Urothelium cell line (cell line): ENCODE measurements at regions not wholly inside any gene's neighbourhood (a gene's known extent, or its start where the extent isn't known, plus 50 kb on each side); places are given as distances from the start of the nearest gene placed in this dataset.

Experiments used
- DNase-seq: peaks from one replicate; pipeline ENCODE4 v3.0.0; 2011; ENCODE audit warnings: low spot score, mixed read lengths
- FAIRE-seq: peaks from 2 replicates; lab custom pipeline; 2011; peaks lifted over from hg19 to GRCh38; lab: Jason Lieb, UNC

DNA sequence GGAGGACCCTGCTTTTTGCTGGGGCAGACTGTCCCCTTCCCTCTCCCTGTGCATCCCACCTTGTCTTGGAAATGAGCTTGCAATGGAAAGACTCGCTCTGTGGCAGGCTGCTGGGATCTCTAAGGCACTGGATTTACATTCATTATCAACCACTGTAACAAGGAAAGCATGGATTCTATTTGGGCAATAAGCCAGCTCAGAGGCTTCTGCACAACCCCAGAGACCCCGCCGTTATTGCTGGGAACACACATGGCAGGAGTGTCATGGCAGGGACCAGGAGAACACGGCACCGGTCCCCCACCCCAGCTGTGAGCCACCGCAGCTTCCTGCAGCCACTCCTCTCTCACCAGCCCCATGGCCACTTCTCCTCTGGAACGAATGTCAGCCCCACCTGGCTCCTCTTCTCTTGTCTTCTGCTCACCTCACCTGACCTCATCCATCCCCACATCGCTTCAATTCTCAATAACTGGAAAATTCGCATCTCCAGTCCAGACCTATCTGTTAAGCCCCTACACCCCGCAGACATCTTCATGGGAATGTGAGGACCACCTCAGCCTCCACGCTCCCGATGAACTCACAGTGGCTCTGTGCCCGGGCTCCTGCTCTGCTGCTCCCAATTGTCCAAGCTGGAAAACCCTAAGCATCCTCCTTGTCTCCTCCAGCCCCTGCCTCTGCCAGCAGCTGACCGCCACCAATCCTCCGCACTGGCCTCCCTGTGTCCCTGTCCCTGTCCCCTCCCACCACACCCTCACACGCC, 181.5 kb downstream of the USP12 start:
- DNase-seq (no peak), FAIRE-seq (no peak)

DNA sequence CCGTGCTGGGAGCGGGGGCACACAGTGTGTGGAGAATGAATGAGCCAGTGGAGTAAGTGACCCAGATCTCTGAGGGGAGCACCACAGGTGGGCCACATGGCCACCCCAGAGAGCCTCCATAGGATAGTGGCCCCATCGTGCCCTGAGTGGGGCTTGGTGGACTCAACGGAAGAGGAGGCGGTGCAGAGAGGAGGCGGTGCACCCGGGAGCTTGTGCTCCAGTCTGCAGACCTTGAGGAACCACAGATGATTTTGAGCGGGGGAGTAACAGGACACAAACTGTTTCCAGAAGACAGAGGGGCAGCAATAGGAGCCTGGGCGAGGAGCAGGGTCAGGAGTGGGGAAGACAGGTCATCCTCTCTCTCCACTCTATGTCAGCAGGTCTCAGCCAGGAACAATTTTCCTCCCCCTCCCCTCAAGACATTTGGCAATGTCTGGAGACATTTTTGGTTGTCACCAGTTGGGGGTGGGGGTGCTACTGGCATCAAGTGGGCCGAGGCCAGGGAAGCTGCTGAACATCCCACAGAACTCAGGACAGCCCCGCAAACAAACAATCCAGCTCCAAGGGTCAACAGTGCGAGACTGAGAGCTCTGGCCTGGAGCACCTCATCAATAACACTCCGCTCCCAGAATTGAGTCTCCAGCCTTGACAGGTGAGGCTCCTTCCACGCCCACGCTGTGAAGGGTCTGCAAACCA, 182.2 kb downstream of the USP12 start:
- DNase-seq = no peak
- FAIRE-seq = no peak

DNA sequence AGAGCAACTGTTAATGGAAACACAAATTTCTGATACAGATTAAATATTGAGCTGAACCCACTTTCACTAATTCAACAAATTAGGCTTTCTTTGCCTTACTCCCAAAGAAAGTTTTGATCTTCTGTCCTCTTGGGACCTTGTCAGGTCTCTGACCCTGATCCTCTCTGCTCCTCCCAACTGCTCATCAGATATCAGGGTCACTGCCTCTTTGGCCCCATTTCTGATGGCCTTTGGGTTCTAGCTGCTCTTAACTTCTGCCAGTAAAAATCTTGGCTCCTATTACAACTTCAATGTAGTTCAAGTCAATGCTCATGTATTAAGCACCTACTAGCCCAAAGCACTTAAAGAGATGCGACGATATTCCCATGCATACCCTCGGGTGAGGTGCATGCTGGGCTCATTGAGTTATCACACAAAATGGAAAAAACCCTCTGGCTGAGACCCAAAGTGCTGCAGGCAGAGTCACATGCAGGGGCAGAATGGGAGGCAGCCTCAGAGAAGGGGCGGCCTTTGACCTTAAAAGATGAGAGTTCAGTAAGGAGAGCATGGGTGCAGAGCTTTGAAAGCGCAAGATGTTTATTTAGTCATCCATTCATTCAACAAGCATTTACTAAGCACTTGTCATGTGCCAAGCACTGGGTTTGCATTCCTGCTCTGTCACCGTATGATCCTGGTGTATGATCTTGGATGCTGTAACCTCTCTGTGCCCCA, 183.4 kb downstream of the USP12 start:
- FAIRE-seq (no peak), DNase-seq (no peak)

DNA sequence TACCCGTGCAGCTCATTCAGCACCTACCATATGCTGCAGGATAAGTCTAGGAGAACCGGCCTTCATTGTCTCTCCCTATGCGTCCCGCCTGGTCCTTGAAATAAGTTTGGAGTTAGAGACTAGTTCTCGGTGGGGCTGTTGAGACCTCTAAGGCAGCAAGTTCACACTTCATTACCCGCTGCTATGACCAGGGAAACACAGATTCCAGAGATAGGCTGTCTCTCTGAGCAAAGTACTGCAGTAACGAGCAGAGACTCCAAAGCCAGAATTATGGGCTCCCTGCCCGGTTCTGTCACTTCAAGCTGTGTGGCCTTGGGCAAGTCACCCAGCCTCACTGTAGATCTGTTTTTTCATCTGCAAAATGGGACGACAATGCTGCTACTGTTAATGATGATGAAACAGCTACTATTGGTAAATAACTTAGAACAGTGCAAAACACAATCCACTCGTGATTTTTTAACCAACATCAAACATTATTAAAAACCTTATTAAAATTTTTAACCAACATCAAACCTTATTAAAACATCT, 184.1 kb downstream of the USP12 start:
- FAIRE-seq (no peak), DNase-seq (no peak)

DNA sequence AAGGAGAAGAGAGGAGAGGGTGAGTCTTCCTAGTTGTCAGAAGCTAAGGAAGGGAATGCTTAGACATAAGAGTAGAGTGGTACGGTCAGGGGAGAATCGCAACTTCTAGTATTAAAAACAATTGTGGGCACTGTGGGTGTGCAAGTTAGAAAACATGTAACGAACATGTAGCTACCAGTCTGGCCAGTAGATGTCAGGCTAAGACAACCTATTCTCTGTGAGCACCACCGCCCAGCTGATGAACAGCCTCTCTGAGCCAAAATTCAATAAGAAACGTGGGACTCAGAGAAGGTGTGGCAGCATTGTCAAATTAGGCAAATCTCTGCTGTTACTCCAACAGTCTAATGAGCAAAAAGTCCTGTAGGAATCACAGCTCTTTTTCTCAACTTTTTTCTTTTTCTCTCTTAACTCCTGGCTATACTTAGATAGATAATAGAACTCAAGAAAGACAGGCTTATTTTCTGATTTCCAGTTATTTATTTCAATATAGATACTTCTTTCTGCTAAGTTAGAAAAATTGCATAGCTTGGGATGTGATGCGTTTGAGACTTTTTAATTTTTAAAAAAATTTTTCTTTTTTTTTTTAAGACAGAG, 186.2 kb downstream of the USP12 start:
- FAIRE-seq (no peak), DNase-seq (peak; percentile 61)

DNA sequence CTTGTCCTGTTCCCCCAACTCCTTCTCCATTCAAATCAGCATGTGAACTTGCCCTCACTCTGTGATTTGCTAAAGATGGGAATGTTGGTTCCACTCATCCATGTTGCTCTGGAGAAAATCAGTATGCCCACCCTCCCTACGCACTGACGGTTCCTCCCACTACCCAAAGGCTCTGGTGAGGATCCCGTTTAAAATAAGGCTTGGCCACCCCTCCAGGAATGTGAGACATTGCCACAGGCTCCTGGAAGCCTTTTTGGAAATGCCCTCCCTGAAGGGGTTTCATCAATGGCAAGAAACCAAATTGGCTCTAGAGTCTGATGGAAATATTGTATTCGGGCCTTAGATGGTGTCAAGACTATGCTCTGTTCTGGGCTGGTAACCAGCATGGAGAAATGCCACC, 187.3 kb downstream of the USP12 start:
- no peak for DNase-seq

DNA sequence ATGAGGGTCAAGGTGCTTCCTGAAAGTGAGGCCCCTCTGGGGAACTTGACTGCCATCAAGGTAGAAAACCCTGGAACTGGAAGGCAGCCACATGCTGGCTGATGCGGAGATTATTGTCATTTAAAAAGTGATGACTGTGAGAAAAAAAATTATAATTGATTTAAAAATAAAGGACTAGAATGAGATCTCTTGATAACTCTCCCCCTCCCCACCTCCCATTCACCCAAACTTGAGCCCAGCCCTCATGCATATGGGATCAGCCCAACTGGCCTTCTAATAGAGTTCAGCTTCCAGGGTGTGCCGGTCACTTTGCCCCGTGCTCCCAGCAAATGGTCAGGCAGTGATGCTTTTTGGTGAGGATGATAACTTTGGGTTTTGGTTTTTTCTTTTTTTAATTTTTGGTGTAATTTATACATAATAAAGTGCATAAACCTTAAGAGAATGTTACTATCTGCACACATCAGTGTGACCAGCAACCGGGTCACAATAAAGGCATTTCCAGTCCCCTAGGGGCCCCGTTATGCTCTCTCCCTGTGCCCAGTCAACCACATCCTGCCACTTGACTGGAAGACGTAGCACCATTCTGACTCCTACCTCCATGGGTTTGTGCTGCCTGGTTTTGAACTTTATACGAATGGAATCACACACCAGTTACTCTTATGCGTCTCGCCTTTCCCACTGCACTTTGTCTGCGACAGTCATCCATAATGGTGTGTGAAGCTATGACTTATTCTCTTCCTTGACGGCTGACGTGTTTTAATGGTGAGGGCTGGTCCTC, 187.9 kb downstream of the USP12 start:
- FAIRE-seq (no peak), DNase-seq (no peak)

More for the DNA sequence above, 187.3 kb downstream of the USP12 start:
- no peak for FAIRE-seq

DNA sequence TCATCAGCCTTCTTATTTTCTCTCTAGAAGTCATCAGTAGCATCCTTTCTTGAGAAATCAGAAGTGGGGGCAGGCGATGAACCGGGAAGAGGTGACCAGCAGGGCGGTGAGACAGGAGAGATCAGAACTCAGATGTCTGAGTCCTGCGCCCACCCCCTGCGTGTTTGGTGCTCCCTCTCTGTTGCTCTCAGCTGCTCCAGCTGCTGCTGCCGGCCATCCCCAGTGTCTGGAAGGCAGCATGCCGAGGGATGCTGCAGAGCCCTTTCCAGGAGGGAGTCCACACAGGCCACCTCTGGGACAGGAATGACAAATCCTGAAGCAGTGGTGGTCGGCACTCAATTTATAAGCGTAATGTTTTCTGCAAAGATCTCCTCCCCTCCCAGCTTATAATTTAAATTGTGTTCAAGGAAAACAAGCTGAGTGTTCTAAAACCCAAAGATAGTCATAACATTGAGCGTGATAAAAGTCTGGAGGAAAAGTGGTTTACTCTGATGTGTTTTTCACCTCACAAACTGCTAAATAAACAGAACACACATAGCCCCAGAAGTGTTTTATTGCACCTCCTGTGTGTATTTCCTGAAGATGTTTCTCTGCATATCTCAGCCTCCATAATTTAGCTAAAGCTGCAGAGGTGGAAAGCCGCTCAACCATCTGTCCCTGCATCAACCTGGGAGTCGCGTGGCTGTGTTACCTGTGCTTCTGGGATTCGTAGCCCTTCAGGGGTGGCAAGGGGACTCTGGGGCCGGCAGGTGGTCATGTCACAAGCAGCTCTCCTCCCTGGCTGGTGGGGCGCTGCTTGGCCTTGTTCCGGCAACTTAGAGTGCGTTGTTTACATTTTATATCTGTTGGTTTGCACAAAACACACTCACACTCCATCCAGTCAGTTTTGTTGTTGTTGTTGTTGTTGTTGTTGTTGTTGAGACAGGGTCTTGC, 191.2 kb downstream of the USP12 start:
- DNase-seq (no peak), FAIRE-seq (no peak)

DNA sequence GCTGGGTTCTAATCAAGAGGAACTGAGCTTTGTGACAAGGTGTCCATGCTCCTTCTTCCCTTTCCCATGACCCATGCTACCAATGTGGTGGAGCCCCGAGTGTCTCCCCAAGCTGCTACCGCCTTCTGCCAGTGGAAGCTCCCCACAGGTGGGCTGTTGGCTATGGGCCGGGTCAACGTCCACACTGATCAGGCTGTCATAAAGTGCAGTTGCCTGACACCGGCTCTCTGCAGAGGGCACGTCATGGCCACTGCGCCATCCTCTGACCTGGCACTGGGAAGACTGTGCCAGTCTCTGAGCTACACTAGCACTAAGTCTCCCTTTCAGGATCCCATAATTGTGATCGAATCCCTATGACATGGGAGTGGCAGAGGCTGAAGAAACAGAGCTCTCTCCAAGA, 192.3 kb downstream of the USP12 start:
- no peak for FAIRE-seq

DNA sequence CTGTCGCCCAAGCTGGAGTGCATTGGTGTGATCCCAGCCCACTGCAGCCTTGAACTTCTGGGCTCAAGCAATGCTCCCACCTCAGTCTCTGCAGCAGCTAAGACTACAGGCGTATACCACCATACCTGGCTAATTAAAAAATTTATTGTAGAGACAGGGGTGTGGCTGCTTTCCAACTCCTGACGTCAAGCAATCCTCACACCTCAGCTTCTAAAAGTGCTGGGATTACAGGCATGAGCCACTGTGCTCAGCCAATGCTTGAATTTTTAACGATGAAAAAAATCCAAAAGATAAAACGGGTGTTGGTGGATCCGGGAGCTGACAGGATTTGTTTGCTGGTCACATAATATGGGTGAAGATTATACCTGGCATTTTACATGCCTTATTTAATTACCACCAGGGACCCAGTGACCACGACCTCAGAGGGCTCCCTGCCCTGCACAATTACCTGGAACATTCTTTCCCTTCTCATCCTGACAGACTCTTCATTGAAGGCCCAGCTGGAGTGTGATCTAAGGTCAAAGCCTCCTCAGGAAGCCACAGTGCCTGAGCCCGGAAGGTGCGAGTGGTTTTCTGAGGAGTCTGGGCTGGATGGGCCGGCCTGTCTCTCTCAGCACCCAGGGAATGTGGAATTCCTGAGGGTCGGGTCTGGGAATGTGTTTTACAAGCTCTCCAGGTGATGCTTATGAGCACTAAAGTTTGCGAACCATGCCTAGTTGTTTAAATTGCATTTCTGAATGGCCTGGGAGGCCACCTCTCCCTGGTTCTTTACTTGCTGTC, 193.3 kb downstream of the USP12 start:
- DNase-seq (no peak), FAIRE-seq (no peak)

More for the DNA sequence above, 192.3 kb downstream of the USP12 start:
- no peak for DNase-seq

DNA sequence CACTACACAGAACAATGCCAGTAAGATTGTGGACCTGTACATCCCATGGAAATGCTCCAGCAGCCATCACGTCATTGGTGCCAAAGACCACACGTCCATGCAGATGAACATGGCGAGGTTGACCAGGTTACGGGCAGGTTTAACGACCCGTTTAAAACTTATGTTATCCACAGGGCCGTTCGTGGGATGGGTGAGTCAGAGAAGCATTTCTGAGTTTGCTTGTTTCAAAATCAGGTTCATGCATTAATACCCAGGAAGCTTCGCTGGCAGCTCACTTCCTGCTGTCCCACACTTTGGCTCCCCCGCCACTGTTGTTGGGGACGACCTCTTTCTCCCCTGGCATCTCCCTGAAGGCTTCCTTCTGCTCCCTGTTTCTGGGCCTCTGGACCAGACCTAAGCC, 194.1 kb downstream of the USP12 start:
- FAIRE-seq (no peak), DNase-seq (no peak)

DNA sequence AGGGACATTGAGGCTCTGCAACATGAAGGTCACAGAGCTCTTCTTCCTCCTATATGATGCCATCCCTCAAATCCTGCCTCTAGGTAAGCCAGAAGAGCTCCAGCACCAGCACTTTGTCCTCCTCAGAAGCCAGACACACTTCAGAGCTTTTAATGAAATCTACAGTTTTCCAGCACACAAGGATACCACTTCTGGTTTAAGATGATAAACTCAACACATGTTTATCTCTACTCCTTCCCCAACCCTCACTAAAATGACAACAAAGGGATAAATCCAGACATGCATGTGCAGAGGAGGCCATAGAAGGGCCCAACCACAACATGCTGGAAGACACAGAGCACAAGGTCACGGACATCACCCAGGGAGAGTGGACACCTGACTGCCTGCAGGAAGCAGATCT, 195.3 kb downstream of the USP12 start:
- no peak for DNase-seq

DNA sequence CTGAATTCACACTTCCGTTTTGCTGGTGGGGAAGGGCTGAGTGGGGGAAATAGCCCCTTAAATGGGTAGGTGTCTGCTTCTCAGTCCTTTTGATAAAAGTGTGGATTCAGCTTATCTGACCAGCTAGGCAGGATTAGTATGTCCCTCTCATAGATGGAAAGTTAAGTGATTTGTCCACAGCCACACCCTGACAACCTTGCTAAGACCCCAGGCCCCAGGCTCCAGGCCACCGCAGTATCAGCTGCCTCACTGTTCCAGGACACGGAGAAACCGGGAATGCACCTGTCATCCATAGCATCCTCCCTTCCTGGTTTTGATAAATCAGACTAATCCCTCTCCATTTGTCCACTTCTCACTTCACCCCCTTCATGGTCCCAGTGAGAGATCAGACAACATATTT, 197.7 kb downstream of the USP12 start:
- no peak for DNase-seq
- no peak for FAIRE-seq

More for the DNA sequence above, 195.3 kb downstream of the USP12 start:
- no peak for FAIRE-seq

DNA sequence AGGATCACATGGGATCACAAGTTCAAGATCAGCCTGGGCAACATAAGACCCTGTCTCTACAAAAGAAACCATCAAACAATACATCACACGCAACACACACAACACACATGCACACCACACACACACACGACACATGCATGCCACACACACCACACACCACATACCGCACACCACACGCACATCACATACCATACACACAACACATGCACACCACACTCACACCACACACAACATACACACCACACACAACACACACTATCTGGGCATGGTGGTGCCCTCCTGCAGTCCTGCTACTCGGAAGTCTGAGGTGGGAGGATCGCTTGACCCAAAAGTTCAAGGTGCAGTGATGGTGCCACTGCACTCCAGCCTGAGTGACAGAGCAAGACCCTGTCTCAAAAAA, 198.3 kb downstream of the USP12 start:
- FAIRE-seq = peak; percentile 83
- no peak for DNase-seq

DNA sequence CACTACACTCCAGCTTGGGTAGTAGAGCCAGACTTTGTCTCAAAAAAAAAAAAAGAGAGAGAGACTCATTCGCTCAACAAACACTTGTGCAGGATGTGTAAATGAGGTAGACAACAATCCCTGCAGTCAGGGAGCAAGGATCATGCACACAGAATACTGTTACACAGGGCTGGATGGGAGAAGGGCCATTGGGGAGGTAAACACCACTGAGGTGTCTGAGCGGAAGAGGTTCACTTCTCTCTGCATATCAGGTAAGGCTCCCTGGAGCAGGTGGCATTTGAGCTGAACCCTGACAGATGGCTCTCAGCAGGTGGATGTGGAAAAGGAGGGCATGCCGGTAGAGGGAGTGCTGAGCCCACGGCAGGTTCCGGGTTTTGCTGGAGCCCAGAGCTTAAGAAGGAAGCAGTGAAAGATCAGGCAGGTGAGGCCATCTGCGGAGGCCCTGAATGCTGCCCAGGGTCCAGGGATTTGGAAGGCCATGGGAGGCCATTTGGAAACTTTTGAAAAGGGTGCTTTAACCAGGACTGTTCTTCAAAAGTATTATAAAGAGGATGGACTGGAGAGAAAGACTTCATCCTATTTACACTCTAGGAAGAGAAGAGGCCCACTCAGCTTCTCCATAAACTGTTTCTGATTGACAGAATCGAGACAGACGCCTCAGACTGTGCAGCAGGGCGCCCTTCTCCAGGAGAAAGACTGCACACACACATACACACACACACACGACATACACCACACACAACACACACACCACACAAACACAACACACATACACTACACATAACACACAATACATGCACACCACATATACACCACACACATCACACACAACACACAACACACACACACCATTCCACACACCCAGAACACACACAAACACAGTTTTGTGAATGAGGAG, 199.4 kb downstream of the USP12 start:
- DNase-seq (peak; percentile 40), FAIRE-seq (peak; percentile 79)

DNA sequence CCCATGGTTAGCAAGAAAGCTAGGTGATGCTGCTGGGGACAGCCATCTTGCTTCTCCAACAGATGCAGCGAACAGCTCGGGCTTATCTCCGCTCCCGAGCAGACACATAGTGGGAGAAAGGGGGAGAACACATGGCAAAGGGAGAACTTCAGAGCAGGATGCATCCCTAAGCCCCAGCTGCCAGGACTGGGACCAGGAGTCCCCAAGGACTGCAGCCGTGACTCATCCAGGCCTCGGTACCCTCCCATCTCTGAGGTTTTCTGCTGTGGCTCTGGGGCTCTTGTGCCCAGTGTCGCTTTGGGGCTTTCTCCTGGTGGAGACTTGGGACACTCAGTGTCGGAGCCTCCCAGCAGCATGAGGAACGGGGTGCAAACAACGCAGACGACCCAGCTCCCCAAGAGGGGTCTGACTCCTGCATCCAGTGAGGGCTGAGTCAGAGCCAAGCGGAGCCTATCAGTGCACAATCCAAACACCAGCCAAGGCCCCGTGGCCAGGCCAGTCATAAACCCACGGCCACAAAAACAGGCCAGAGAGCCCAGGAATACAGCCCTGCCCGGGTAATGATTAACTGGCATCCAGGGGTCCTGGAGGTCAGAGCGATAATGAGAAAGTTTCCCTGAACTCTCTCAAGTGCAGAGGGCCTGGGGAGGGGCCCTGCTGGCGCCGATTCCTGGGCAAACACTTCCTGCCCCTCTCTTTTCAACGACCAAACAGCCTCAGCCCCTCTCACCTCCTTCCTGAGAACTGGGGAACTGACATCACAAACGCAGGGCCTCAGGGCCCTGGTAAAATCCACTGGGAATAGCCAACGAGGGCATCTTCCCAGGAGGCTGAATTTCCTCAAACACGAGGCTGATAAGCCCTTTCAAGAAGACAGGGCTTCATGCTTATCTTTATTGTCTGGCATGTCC, 202.9 kb downstream of the USP12 start:
- DNase-seq (no peak), FAIRE-seq (no peak)
